GM18508 (cell line): ENCODE measurements at regions not wholly inside any gene's neighbourhood (a gene's known extent, or its start where the extent isn't known, plus 50 kb on each side); places are given as distances from the start of the nearest gene placed in this dataset.

Experiments used
- ATAC-seq: cut with Tn5 transposase; IDR thresholded peaks from one replicate; pipeline ENCODE4 v1.9.1; 2021; ENCODE audit warnings: moderate number of reproducible peaks; ENCODE audit not compliant: insufficient read depth, unreplicated experiment

DNA sequence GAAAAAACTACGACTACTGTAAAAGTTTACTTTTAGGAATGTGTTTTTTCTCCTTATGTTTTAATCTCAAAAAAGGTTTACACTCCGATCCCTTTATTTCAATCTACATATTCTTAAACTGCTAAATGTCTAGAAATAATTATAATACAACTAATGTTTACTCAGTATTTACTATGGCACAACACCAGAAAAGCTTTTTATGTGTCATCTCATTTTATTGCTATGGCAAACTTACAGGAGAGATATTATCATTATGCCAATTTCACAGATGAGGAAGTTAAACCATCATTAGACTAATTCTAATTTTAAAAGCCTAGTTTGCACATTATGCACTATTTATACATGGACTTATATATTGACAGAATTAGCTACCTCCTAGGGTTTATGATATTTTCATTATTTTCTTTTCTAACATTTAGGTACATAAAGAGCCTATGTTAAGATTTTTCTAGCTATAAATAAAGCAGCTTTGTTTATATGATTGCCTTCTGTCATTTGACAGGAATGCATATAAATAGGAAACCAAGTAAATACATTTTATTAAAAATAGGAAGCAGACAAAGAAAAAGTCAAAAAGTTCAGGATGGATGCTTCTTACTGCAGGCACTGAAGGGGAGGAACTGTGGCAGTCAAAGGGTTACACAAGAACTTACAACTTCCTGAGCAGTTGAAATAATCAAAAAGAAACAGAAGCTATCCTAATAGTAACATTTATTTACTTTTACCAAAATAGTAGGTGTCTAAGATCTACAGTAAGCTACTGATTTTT, 442.4 kb downstream of the LTN1 start:
- no peak for ATAC-seq

DNA sequence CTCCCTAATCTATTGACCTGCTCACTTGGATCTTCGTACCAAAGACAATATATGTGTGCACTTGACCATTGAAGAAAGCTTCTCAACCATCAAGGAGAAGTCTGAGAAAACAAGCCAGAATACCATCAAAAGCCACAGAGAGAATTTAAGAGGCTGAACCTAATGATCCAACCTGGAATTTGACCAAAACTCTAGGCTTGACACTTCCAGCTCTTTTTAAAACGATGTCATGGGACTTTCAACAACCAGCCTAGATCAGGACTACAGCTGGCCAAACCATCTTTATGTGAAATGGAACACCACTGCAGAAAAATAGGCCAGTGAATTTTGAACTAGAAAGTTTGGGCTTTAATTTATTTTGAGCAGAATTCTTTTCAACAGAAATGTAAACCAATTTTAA, 444.4 kb downstream of the LTN1 start:
- ATAC-seq: no peak

DNA sequence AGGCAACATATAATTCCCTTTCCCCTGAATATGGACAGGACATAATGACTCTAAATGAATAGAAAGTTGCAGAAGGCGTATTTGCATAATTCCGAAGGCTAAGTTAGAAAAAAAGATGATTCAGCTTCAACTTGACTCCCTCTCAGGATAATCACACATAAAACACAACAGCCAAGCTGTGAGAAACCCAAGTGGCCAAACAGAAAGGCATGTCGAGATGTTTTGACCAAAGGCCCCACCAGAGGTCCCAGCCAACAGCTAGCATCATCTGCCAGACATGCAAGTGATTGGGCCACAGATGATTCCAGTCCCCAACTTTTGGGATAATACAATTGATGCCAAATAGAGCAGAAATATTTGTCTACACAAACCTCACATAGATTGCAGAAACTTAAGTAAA, 444.9 kb downstream of the LTN1 start:
- ATAC-seq: no peak

GRCh38 chr21:28543975-28544374, 448.7 kb downstream of the LTN1 start:
- ATAC-seq: no peak

GRCh38 chr21:28541371-28542112, 451.1 kb downstream of the LTN1 start:
- no peak for ATAC-seq

GRCh38 chr21:28540514-28540913, 452.2 kb downstream of the LTN1 start:
- ATAC-seq: no peak

DNA sequence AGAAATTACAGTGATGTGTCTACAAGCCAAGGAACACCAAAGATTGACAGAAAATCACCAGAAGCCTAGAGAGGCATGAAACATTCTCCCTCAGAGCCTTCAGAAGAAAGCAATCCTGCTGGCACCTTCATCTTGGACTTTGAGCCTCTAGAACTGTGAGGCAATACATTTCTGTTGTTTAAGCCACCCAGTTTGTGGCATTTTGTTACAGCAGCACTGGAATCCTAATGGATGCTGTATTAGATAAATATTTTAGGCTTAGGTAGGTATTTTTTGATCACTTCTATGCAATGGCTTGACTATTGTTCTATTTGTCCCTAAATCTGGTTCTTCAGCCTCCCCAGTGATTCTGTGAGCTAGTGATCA, 453.1 kb downstream of the LTN1 start:
- no peak for ATAC-seq

DNA sequence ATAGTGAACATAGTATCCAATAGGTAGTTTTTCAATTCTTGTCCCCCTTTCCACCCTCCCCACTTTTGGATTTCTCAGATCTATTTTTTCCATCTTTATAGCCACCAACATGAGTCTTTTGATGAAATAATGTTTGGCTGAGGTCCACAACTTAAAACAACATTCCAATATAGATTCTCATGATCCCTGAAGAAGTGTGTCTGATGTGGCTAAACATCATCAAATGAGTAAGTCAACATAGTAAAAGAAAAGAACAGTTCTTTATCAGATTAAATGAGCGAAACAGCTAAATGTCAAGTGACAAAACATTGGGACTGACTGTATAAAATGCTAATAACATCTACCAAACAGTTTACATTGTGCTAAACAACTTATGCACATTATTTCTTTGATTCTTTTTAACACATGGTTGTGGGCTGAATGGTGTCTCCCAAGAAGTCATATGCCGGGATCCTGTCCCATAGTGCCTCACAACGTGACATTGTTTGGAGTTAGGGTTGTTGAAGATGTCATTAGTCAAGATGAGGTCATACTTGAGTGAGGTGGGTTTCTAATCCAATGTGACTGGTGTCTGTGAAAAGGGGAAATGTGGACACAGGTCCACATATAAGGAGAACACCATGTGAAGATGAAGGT, 453.6 kb downstream of the LTN1 start:
- ATAC-seq: no peak

DNA sequence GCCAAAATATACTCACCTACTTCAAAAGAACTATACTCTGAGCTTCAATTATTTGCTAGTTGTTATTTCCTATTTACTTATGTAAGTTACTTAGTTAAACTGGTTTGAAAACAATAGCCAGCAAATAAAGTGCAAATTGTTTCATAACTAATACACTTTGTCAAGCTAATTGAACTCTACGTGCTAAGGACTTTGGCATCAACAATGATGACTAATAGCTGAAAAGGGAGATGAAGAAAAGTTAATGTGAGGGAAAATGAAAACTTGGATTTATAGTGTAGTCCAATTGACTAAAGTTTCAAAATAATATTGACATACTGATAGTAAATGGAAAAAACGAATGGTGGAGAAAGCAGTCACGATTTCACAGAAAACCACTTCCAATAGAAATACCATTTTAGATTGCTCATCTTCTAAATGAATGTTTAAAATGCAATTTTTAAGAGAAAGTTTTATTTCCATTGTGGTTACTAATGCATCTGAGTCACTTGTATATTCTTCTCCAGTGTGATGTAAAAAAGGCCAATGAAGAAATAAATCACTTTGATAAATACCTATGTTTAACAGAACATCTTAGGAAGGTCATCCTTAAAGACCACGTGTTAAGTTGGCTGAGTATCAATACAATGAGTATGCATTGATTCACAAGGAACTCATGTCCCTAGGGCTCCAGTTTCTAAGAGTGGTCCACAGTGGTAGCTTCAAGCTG, 455.2 kb downstream of the LTN1 start:
- ATAC-seq: no peak

- no peak for ATAC-seq
Observed at GRCh38 chr21:28532446-28532845, 460.2 kb downstream of the LTN1 start.

- no peak for ATAC-seq
Observed at GRCh38 chr21:28523367-28523766, 469.3 kb downstream of the LTN1 start.

DNA sequence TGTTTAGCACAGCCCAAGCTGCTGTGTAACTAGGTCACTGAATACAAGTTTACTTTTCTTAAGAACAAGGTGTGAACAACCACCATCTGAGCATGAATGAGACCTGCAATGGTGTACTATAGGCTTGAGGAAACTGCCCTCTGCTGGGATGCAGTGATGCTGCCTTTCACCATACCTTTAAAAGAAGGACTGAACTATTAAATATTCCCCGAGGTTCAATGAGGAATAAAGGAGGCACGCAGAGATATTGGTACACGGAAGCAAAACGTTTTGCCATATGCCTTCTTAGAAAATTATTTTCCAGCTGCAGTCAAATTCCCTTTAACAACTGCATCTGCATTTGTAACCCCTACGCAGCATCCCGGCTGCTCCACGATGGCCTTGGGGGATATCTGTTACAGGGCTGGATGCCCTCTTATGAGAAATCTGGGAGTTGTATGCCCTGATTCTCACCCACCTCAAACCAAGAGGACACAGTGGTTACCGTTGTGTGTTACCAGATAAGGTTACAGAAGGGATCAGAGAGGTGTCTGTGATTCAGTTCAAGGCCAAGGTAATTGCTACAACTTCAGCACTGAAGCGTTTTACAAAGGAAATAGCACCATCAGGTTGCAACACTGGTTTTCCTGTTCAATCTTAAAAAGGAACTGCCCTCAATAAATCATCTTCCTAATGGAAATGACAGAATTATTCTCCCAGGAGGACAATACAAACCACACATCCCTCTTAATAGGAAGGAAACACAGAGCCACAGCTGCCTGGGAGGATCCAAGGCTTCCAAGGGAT, 470.5 kb downstream of the LTN1 start:
- ATAC-seq: no peak

DNA sequence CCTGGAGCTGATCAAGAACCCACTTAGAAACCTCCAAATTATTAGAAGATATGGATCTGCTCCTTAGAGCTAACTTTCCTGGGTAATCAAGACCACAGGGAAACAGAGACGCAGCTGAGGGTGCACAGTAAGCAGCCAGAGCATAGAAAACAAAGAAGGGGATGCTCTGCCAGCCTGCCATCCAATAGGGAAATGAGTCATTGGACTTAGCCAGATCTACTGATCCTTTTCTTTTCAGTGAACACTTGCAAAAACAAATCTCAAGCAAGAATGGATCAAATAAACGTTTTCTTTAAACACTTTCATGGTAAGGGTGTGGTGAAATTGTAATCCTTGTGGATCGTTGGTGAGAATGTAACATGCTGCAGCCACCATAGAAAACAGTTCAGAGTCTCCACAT, 474.0 kb downstream of the LTN1 start:
- no peak for ATAC-seq

DNA sequence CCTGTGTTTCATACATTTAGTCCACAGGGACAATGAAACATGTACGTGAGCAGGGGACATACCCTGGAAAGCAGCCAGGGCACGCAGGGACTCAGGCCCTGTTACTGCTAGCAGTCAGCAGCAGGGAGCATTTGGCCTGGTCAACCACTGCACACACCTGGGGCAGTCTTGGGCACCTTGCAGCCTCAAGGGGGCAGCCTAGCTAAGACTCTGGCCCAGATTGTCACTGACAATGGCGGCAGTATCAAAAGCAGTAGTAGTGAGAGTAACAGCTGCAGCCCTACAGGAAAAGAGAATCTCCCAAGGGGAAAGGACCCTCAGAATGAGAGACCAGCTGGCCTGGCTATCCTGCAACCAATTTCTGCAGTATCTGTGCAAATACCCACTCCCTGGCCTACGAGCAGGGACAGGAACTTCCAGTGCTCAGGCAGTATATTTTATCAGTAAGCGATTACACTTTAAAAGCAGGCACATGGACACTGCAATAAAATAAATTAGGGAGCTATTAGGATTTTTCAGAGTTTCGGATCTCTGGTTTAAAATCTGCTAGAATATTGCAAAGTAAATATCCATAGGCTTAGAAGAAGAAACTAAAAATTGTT, 475.6 kb downstream of the LTN1 start:
- peak; percentile 98 for ATAC-seq

DNA sequence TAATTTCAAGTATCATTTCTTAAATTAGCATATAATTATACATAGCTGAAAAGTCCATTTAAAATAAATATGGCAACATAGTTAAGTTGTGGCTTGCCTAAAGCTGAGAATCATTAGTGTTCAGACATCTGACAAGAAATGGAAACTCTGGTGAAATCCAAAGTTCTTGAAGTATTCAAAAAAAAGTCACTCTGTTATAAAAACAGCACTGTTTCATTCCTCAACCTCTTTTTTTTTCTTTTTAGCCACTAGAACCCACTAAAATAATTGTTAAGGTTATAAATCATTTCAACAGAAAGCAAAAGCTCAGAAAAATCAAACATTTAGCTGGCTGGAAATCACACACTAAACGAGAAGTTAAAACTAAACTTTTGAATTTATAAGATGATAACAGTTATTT, 476.7 kb downstream of the LTN1 start:
- no peak for ATAC-seq

DNA sequence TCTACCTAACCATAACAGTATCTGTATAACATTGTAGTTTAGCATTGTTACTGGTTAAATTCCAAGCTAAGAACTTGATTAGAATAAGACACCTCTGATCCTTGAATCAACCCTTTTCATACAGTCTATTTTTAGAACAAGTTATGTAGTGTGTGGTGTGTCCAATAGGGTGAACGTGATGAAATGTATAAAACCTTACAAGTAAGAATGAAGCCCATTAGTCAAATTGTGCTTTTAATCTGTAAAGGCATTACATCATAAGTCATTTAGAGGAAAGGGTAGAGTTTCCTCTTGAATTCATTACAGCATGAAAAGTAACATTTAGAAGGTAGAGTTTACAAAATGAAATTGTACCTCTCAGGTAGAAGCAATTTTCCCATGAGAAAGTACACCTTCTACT, 479.2 kb downstream of the LTN1 start:
- ATAC-seq: no peak

DNA sequence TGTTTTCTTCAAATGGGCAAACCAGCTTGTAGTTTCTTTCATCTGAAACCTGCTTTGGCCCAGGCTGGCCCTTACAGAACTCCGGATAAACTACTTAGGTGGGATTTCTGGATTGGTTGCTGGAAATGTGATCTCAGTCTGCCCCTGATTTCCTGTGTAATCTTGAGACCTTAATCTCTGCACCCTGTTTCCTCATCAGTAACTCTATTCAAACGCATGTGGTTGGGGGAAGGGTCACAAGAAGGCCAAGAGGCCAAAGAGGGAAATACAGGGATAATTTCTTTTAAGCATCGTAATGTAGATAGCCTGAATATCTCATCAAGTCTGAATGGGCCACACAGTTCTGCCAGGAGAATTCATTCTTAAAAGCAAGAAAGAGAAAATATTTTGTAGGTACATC, 483.6 kb downstream of the LTN1 start:
- ATAC-seq: no peak

- ATAC-seq: no peak
Observed at GRCh38 chr21:28508126-28508525, 484.6 kb downstream of the LTN1 start.

DNA sequence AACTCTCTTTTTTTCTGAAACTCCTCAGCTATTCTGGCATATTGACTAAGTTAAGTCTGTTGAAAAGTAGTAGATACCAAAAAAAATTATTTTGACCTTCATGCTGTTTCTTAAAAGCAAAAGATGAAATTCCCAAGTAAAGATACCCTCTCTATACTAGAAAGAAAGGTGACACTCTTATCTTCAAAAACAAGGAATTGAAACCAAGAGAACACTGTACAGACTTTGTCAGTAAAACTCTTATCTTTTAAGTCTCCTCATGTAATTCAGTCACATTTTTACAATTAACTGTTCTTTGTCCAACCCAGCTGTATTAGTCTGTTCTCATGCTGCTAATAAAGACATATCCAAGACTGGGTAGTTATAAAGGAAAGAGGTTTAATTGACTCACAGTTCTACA, 496.2 kb downstream of the LTN1 start:
- ATAC-seq: no peak

DNA sequence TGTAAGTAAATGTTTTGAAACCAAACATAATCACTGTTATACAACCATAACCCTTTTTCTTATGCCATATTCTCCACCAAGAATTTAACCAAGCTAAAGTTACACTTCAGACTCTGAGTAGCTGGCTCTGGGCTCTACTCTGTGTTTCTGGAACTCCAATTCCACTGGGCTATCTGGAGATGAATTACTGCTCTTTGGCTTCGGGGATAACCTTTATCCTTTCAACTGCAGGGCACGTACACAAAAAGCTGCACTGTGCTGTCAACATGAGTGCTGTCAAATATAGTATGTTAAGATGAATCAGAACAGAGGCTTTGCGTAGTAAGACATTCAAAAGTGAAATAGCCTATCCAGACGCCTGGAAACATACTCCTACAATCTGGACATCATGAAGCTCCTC, 500.6 kb downstream of the LTN1 start:
- ATAC-seq: no peak
